HG02981 (cell line): ENCODE measurements at regions not wholly inside any gene's neighbourhood (a gene's known extent, or its start where the extent isn't known, plus 50 kb on each side); places are given as distances from the start of the nearest gene placed in this dataset.
A peak's percentile ranks its signal among the peaks of the same experiment; 100 is the strongest.
"Not testable (repeated sequence)": the region's sequence is repeated elsewhere in the genome, so short reads cannot be mapped to it uniquely, and the experiment has no call there.

Experiments
- ATAC-seq: cut with Tn5 transposase; IDR thresholded peaks from one replicate; pipeline ENCODE4 v1.9.1; 2021; ENCODE audit warnings: mild to moderate bottlenecking, moderate library complexity; ENCODE audit not compliant: unreplicated experiment

- ATAC-seq: not testable (repeated sequence)
These were observed 85.1 kb upstream of the MAP4 start for GRCh38 chr3:48101301-48101650.

DNA sequence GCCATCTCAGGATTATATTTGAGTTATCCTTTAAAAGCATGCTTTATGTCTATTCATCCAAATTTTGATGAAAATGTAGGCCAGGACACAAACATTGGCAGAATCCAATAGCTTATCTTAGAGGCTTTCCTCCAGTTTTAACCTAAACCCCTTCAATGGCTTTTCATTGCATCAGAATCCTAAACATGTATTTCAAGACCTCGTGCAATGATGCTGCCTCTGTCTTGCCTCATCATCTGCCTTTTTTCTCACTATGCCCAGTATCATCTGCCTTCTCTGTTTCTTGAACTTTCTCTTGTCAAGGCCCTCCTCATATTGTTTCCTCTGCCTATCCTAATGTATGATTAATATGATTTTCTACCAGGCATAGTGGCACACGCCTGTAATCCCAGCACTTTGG lies 76.1 kb upstream of the MAP4 start:
- ATAC-seq: no peak

DNA sequence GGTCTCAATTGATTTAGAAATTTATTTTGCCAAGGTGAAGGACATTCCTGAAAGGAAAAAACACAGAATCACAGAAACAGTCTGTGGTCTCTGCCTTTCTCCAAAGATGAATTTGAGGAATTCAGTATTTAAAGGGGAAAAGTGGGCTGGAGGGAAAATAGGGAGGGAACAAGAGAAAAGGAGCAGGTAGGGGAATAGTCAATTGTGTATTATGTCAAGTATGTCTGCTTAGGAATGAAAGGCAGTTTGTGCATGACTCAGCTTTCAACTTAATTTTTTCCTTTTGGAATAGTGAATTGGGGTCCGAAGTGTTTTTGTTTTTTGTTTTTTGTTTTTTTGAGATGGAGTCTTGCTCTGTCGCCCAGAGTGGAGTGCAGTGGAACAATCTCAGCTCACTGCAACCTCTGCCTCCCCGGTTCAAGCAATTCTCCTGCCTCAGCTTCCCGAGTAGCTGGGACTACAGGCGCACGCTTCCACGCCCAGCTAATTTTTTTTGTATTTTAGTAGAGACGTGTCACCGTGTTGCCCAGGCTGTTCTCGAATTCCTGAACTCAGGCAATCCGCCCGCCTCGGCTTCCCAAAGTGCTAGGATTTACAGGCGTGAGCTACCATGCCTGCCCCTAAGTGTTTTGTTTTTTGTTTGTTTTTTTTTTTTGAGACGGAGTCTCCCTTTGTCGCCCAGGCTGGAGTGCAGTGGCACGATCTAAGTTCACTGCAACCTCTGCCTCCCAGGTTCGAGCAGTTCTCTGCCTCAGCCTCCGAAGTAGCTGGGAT lies 74.1 kb upstream of the MAP4 start:
- ATAC-seq: no peak

GRCh38 chr3:48088749-48089466 lies 72.7 kb upstream of the MAP4 start:
- ATAC-seq: peak; percentile 90

DNA sequence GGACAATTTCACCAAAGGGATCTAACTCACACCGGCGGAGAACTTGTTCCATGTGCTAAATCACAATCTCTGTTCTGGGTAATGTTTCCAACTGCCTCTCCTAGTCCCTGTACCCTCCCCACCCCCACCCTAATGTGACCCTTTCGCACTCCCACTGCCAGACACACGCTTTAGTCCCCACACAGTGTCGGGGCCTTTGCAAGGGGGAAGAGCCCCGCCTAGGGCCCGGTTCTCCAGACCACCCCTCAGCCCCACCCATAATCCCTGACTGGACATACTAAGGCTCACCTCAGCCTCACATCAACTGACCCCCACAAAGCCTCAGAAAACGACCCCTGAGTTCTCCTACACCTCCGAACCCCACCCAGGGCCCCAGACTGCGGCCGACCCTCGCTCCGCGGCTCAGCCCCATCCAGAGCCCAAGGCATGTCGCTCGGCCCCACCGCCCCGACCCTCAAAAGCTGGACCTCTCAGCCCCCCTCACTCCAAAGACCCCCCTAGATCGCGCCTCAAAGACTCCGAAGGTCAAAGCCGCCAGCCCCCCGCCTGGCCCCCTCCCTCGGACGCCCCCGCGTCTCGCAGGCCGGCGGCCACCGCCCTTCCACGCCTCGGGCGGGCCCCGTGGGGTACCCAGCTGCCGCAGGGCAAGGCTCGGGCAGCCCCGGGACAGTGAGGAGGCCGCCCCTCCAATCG lies 72.0 kb upstream of the MAP4 start:
- peak; percentile 20 for ATAC-seq

DNA sequence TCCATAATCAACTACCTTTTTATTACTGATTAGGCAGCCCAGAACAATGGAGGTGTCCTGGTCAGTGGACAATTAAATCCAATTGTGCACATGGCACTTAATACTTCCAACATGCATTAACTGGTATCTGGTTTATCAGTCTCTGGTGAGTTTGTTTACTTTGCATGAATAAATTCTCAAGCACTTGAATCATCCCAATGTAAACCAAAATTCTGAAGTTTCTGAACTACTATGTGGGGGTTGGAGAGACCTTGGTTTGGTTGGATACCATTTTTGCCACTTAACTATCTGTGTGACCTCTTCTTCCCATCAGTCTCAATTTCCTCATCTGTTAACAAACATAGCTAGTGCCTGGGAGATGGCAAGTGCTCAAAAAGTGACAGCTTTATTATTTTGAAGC lies 70.5 kb upstream of the MAP4 start:
- no peak for ATAC-seq

DNA sequence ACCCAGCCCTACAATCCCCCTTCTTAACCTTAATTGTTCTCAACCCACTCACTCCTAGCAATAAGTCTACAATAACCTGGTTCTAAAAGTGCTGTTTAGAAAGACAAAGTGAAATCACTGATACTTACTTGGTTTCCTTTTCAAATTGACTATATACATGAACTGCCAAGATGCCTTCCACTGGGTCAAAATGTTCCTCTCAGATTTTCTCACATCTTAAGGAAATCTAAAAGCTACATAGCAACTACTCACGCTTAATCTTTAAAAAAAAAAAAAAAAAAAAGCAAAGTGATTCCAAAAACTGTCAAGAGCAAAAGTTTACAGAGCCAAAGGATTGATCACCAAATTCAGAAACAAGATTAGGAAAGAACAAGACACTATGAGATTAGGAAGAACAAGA lies 68.7 kb upstream of the MAP4 start:
- no peak for ATAC-seq

- ATAC-seq: no peak
These were observed 68.0 kb upstream of the MAP4 start for GRCh38 chr3:48084170-48084569.

DNA sequence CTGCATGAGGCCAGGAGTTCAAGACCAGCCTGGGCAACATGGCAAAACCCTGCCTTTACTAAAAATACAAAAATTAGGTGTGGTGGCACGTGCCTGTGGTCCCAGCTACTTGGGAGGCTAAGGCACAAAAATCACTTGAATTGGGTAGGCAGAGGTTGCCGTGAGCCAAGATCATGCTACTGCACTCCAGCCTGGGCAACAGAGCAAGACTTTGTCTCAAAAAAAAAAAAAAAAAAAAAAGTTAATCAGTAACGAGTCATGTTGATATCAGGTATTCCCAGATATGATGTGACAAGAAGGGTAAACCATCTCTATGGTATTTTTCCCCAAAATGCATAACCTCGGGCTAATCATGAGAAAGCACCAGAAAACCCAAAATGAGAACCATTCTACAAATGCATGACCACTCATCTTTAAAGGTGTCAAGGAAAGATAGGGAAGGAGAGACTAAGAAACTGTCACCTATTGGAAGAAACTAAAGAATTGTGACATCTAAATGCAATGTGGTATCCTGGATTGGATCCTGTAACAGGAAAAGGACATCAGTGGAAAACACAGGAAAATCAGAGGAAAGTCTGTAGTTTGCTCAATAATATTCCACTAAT lies 66.5 kb upstream of the MAP4 start:
- no peak for ATAC-seq

DNA sequence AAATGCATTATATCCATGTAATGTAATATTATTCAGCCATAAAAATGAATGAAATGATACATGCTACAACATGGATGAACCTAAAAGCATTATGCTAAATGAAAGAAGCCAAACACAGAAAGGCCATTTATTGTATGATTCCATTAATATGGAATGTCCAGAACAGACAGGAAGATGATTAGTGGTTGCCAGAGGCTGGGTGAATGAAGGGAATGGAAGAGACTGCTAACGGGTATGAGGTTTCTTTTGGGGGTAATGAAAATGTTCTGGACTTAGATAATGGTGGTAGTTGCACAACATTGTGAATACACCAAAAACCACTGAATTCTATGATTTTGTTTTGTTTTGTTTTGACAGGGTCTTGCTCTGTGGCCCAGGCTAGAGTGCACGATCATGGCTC lies 61.6 kb upstream of the MAP4 start:
- no peak for ATAC-seq

GRCh38 chr3:48070030-48070429 lies 53.8 kb upstream of the MAP4 start:
- ATAC-seq: no peak

DNA sequence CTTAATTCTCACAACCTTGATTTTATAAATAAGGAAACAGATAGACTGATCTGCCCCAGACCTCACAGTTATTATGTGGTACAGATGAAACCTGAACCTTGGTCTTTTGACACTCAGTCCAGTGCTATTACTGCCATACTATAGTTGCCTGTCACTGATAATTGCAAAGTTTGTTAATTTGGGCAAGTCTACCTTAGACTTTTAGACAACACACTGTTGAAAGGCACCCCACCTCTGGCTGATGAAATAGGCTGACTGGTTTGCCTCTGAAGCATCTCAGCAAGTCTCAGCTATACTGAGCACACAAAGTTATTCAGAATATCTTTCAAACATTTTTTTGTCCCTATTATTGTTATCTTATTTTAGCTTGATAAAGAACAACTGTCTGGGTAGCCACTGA lies 53.1 kb upstream of the MAP4 start:
- no peak for ATAC-seq

GRCh38 chr3:48068886-48069285 lies 52.7 kb upstream of the MAP4 start:
- no peak for ATAC-seq

DNA sequence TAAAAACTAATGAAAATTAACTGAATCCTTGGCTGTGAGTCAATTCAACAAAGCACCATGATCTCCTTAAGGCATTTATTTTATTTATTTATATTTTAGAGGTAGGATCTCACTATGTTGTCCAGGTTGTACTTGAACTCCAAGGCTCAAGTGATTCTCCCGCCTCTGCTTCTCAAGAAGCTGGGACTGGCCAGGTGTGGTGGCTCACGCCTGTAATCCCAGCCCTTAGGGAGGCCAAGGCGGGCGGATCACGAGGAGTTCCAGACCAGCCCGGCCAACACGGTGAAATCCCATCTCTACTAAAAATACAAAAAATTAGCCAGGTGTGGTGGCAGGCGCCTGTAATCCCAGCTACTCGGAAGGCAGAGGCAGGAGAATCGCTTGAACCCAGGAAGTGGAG lies 52.1 kb upstream of the MAP4 start:
- not testable (repeated sequence) for ATAC-seq

GRCh38 chr3:48067271-48067670 lies 51.1 kb upstream of the MAP4 start:
- no peak for ATAC-seq
